Body of pancreas (tissue), 4 donors: ENCODE measurements at regions not wholly inside any gene's neighbourhood (a gene's known extent, or its start where the extent isn't known, plus 50 kb on each side); places are given as distances from the start of the nearest gene placed in this dataset.

Source experiments
- POLR2A ChIP-seq, 3 donors: fragments of 450-650 bp; IDR thresholded peaks; one replicate each; pipeline ENCODE4 v1.6.1; 2016; ENCODE audit warnings: antibody characterized with exemption in 3 of 3, mild to moderate bottlenecking in 2 of 3
- TF ChIP-seq, protein P1 (sequence below), 7 experiments: fragments of 450-650 bp in 4 of 7; fragments of 200-600 bp in 3 of 7; sonication (generic) in 3 of 7; IDR thresholded peaks; one replicate each; pipeline ENCODE4 v1.5.1; 2016 to 2019; ENCODE audit warnings: antibody characterized with exemption in 7 of 7

DNA sequence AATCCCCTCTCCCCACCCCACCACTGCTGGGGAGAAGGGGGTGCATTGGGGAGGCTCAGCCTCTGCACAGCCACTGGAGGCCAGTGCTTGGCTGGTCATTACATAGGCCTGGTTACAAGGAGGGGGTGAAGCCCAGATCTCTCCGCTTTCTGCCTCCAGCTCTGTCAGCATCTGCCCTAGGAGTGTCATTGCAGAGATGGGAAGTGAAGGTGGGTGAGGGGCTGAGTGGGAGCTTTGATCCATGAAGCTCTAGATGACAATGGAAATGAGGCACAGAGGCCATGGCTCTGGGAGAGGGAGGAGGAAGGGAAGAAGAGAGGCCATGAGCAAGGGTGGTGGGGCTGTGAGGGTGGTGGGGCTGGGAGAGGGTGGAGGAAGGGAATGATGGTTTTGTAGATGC, 411.6 kb downstream of the MATN1 start:
- TF ChIP-seq, protein P1, sequence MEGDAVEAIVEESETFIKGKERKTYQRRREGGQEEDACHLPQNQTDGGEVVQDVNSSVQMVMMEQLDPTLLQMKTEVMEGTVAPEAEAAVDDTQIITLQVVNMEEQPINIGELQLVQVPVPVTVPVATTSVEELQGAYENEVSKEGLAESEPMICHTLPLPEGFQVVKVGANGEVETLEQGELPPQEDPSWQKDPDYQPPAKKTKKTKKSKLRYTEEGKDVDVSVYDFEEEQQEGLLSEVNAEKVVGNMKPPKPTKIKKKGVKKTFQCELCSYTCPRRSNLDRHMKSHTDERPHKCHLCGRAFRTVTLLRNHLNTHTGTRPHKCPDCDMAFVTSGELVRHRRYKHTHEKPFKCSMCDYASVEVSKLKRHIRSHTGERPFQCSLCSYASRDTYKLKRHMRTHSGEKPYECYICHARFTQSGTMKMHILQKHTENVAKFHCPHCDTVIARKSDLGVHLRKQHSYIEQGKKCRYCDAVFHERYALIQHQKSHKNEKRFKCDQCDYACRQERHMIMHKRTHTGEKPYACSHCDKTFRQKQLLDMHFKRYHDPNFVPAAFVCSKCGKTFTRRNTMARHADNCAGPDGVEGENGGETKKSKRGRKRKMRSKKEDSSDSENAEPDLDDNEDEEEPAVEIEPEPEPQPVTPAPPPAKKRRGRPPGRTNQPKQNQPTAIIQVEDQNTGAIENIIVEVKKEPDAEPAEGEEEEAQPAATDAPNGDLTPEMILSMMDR (IDR thresholded peaks at IDR 0.05), result no peak
- TF ChIP-seq POLR2A (IDR thresholded peaks at IDR 0.05), result no peak
